NCI-H1105 treated with DMSO at 0.1 percent for 48 hours (cell line): ENCODE measurements at regions not wholly inside any gene's neighbourhood (a gene's known extent, or its start where the extent isn't known, plus 50 kb on each side); places are given as distances from the start of the nearest gene placed in this dataset.

Experiments used
- DNase-seq: peaks from one replicate; lab custom pipeline; 2025; lab: John Stamatoyannopoulos, UW

DNA sequence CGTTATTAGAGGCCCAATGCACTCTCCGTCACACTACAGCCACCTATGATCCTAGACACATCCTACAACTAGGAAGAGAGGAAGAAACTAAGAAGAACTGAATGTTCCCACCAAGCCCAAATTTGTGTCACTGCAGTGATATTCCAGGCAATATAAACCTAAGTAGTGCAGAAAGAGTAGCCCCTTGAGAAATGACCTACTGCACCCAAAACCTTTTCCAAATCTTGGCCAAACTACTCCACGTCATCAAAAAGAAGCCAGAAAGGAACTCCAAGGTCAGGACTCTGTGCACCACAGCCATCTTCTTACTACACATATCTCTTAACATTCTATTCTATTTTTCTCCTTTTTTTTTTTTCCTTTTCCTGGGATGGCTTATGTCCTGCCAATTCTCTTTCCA, 60.2 kb downstream of the ADAMTS1 start:
- no peak for DNase-seq

DNA sequence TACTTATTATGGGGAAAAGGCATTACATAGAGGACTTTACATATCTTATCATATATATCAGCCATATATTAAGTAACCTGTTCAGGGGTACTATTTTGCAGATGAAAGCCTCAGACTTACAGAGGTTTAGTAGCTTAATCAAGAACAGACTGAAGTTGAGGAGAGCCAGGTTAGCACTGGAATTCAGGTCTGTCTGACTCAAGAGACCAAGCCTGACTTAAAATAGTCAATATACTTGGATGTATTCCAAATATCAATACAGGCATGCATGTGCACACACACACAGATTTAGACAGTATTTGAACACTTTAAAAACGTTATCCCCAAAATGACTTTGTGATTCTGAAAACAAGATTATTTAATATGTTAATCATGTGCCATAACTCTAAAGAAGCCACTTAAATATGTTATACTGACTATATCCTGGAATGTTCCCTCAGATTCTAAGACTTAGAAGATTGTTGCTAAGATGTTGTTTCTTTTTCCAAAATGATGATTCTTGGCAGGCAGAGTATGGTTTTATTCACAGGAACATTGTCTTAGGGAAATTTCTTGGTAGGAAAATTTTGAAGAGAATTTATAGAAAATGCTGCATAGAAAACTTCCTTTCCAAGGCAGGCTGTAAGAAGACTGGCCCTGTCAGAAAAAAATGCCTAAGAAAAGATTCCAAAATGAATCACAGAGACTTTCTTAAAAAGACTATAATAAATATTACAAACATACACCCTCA, 61.6 kb downstream of the ADAMTS1 start:
- DNase-seq, result no peak

DNA sequence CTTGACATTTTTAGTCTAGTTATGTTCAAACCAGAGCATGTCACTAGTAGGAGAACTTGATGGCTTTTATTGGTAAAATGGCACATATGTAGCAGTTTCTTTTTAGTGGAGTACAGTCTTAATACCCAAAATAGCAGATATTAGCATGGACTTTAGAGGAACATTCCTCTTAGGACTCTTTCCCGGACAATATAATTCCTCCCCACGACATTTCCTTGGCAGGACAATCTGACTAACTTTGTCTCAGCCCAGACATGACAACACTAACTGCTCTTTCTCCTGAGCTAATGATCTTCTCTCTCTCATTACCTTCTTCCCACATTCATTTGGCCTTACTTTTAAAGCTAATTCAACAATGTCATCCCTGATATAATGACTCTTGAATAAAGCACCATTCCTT, 62.5 kb downstream of the ADAMTS1 start:
- no peak for DNase-seq

DNA sequence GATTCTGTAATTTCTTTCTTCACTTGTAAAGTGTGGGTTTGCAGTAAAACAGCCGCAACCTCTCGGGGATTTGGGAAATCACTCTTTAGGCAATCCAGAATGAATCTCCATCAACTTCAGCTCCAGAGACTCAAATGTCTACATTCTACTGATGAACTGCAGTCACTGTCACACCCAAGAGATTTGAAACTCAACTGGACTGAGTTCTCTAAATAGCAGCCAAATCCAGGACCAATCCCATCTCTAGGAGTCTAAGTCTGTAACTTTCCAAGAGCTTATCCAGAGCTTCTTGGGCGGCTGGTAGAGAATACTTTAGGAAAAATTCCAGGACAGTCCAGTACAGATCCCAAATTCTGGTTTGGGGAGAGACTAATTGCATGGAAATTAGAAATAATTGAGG, 62.9 kb downstream of the ADAMTS1 start:
- DNase-seq, result no peak

DNA sequence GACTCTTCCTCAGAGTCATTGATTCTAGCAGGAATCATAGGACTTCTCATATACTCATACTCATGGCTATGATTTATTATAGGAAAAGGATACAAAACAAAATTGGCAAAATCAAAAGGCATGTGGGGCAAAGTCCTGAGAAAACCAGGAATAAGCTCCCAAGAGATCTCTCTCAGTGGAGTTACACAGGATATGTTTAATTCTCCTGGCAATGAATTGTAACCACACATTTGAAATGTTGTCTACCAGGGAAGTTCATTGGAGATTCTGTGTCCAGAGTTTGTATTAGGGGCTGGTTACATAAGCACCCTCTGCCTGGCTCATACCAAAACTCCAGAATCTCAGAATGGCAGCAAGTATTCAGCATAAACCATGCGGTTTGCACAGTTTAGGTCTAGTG, 63.9 kb downstream of the ADAMTS1 start:
- DNase-seq, result no peak

DNA sequence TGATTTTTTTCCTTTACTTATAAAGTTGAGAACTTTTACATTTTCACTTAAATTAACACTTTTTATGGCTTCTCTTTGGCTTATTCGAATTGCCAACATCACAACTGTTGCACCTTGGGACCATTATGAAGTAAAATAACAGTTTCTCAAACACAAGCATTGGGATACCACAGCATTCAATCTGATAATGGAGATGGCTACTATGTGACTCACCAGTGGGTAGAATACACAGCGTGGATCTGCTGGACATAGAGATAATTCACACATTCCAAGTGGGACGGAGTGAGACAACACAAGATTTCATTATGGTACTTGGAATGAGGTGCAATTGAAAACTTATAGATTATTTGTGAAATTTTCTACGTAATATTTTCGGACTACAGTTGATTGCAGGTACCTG, 68.0 kb downstream of the ADAMTS1 start:
- no peak for DNase-seq

DNA sequence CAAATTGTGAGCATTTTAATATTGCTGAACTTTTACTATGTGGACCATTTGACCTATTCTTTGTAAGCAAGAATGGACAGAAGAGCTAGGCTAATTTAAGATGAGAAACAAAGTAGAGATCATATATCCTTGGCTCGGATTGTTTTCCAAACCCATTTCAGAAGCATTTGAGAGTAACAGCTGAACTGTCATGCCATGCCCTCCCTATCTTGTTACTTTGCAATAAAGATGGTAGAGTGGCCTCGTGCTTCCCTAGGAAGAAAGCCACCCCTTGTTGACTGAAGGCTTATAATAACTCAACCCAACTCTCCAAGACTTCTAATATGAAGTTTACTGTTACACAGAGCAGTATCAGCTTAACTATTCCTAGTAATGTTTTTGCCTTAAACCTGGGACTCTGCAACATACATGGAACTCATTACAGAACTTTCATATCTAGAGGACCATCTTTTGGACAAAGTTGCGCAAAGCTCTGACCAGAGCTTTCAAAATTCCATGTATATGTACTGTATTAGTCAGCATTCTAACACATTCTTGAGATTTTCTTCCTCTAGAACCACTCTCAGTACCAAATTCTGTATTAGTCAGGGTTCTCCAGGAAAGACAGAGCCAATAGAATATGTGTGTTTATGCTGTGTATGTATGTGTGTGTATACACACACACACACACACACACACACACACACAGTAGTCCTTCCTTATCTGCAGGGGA, 68.7 kb downstream of the ADAMTS1 start:
- no peak for DNase-seq

DNA sequence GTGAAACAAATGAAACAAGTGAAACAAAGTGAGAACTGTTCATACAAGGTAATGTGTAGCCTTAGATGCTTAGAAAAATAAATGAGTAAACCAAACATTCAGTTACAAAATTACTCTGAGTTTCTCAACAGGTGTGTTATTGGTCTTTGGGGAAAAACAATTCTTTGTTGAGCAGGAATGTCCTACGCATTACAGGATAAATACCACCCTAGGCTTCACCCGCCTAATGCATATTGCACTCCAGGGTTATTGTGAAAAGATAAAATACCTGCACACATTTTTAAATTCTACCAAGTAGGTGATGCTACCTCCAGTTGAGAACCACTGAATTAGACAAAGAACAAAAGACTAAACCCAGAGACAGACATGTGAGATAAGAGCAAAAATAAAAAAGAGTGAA, 72.2 kb downstream of the ADAMTS1 start:
- no peak for DNase-seq

DNA sequence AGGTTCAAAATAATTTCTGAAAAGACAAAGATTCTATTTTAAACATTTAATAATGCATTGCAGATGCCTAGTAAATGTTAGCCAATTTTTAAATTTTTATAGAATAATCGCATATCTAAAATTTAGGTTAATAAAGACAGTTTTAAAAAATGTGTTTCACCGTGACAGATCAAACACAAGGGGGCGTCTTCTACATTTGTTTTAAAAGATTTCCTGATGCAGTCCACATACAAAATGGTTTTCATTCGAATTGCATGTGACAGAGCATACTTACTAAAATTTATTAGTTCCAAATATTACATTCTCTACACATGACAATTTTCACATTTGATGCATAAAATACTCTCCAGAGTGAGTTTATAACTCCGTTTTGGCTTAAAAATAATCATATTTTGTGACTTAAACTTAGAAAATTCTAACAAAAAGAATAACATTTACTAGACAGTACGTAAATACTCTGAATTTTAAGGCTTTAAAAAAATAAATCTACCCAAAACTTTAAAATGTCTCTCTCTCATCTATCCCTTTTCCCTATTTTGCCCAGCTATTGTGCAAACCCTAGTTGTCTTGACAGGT, 75.5 kb downstream of the ADAMTS1 start:
- DNase-seq, result no peak

DNA sequence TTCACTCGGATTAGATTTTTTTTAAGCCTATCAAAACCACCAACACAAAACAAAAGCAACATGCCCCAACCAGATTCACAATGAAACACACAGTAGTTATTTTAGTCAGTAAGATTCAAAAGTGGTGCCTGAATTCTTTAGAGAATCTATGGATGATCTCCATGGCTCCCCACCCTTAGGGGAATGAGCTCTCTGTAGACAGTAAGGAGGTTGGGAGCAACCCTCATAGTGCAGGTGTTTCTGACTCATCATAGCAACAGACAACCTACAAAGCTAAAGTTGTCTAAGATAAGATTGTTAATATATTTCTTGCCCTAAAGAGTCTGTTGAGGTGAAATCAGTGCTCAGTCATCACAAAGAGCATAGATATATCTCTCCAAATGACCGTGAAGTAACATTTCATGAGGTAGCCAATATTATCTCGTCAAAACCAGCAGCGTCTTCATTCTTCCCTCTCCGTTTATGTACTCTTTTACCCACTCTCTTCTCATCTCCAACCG, 78.3 kb downstream of the ADAMTS1 start:
- no peak for DNase-seq

DNA sequence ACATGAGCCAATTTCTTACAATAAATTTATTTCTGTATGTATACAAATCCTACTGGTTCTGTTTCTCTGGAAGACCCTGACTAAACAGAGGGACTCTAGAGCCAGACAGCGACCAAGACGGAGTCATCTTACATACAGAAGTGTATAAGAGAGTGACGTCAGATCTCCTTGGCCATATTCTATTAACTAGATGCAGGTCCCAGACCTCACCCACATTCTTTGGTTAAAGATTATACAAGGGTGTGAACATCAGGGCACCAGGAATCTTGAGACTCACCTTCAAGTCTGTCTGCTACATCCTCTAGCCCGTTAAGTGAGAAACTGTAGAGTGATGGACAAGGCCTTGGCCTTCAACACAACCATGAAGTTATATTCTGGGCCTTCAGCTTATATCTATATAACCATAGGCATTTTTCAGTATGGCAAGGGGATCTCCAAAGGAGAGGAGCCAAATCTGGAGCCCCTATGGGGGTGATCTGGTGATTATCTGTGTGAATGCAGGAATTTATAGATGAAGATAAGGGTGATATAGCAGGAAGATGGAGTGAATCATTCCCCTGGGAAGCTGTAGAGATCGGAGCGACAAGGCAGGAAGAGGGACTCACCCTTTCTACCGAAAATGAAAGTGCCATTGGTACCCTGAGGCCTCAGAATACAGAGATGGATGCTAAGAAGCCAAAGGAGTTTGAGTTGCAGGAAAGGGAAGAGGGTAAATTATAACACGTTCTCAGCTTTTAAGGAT, 83.9 kb downstream of the ADAMTS1 start:
- DNase-seq, result no peak

DNA sequence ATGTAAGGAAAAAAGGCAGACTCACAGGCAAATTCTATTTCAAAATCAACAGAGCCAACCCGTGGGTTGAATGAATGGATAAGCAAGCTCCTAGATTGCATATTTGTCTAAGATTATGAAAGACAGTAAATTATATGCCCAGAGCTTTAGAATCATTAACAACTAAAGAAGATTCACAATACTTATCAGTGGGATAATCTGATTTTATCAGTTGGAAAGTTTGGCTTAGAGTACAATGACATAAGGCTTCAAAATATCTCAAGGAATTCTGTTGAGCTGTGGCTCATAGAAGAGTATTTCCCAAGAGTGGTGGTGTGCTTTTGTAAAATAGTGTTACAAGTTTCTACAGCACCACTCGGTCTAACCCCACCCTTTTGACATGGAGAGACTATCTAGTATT, 85.5 kb downstream of the ADAMTS1 start:
- DNase-seq, result no peak

DNA sequence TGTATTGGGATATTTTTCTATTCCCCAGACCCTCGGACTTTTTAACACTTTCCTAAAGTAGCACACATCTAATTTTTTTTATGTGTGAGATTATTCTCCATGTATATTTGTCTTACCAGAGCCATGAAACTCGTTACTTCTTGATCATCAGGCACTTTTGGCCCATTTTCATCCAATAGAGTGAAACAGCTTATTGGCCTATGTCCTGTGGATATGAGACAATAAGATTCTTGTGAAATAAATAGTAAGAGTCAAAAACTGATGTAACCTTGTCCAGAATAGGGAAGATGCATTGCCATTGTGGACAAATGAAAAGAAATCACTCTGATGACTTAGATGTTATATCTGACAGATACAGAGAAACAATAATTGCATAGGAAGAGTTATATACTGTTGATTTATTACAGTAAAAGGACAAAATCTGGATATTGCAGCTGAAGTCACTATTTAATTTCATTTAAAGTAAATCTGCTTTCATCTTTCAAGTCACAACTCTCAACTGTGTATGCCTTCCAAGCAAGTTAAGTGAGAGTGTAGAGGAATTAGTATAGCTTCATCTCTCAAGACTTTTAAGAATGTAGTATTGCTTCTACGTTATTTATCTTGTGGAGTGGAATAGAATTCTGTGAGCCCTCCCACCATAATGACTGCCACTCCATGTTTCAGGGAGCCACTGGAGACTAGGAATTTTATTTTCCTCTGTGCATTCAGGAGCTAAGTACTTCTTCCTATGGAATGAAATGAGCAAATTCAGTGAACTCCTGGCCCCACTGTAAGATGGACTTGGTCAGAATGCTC, 86.9 kb downstream of the ADAMTS1 start:
- DNase-seq, result no peak

DNA sequence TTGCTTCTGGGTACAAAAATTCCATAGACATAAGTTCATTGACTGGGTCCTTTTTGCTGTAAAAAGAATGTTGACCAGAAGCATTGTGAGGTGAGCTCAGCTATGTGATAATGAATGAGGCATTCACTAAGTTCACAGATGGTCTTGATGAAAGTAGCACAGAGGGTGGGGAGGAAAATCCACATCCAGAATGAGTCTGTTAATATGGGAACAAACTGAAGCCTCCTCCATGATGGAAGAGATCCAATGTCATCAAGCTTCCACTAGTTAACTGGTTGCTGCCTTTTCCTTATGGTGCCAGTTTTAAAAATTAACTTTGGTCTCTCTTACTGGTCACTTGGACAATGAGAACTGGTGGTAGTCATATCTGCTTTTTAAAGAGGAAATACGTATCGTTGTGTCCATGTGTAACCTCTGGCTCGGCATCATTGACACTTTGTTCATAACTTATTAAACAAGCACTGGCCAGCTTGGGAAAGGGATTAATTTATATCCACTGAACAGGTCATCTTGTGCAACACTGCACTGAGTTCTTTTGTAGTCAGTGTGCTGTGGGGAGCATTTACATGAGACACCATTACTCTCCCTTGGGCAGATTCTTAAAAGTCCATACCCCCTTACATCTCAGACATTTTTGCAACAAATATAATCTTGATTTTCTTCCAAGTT, 88.6 kb downstream of the ADAMTS1 start:
- DNase-seq, result no peak

DNA sequence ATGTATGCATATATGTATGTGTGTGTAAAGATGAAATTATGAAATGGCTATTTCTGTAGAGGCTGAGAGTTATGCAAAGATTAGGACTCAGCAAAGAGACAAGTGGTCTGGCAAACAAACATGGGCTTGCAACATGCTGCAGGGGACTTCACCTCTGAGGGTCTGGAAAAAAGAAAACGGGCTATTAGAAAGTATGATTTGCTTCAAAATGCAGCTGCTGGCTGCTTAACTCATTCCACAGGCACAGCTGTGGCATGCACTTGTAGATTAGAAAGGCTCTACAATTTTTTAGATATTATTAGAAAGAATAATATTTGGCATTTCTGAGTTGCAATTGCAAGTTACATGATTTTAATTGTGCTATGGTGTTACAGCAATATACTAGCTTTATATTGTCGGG, 90.4 kb downstream of the ADAMTS1 start:
- no peak for DNase-seq

DNA sequence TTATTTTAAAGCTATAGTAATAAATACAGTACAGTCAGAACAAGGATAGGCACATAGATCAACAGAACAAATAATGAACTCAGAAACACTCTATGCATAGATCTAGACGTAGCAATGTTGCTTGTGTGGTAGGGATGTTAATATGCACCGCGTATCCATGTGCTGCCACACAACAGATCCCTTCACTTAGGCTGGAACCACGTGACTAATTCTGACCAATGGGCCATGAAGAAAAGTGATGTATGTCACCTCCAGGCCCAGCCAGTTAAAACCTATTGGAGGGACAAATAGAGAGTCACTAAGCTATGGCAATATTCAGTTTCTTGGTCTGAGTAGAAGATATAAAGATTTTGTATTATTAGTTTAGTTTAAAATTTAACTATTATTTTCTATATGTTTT, 91.4 kb downstream of the ADAMTS1 start:
- DNase-seq, result no peak

DNA sequence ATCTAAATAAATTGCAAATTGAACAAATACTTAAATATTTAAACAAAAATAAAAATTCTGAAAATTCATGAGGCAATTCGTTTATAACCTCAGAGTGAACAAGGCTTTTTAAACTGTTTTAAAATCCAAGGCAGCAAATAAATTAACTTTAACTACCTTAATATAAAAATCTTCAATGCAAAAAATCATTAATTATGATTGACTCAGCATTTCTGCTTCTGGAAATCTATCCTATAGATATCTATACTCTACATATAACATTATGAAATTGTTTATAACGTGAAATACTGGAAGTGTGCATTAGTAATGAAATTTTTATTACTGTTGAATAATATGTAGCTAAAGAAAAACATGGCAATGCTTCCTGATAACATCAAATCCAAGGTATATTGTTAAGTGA, 92.4 kb downstream of the ADAMTS1 start:
- no peak for DNase-seq

DNA sequence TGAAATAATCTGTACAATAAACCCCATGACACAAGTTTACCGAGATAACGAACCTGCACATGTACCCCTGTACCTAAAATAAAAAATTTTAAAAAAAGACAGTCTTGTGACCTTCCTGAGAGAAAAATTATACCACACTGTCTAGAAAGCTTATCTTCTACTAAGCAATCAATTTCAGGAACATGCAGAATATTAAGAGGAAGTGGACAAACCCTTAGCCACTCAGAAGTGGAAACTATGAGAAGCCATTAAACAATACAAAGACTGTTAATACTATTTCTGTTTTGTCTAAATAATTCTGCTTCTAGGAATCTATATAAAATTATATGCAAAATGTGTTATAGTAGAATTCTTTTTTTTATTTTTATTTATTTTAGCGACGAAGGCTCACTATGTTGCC, 93.9 kb downstream of the ADAMTS1 start:
- no peak for DNase-seq

DNA sequence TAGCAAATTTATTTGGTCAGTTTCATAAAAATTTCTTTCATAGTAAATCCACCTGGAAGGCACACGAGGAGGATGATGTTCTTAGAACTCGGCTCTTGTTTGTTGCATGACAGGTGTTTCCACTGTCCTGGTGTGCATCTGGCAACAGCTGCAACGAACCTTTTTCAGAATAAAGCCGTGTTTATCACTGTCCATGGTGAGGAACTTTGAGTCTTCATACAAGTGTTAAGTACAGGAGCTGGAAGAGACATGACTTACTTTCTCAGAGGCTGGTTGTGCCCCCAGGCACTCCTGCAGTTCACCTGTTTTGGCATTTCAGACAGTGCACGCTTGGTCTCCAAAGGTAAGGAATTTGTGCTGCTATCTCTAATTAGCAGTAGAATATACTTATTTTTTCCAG, 97.1 kb downstream of the ADAMTS1 start:
- no peak for DNase-seq

DNA sequence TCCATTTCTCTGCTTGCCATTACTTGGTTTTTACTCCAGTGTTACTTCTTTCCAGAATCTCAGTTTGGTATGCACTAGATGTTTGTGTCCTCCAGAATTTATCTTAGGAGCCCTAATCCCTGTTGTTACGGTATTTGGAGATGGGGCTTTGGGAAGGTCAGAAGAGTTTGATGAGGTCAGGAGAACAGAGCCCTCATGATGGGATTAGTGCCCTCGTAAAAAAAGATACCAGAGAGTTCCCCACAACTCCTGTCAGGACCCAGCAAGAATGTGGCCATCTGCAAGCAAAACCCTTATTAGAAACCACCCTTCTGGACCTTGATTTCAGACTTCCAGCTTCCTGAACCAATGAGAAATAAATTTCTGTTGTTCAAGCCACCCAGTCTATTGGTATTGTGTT, 98.0 kb downstream of the ADAMTS1 start:
- DNase-seq, result no peak

DNA sequence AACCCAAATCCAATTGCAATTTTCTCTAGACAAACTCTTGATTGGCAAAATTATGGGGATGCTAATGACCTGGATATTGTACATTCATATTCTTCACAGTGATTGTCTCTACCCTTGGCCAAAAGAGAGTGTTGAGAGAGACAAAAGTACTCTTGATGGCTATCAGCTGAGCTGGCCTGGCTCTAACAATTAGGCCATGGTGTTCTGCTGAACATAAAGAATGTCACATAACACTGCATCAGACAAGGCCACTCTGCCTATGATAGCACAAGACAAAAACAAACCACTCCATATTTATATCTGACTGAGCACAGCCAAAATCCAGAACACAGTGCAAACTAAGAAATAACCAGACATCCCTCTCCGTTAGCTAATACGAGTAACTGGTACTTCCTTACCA, 101.7 kb downstream of the ADAMTS1 start:
- DNase-seq, result no peak
